Peyer's patch (tissue), 4 donors: ENCODE measurements at regions not wholly inside any gene's neighbourhood (a gene's known extent, or its start where the extent isn't known, plus 50 kb on each side); places are given as distances from the start of the nearest gene placed in this dataset.

ENCODE experiments used
- DNase-seq, 3 donors: peaks; one replicate each; pipeline ENCODE4 v3.0.0-alpha.2; 2017 to 2019
- H3K27ac ChIP-seq, 4 donors: fragments of 200-600 bp; sonication (generic); one replicate each; pipeline ENCODE4 v1.5.1; 2016 to 2019
- H3K27me3 ChIP-seq, 2 donors: fragments of 200-600 bp; sonication (generic); one replicate each; pipeline ENCODE4 v1.5.1; 2019
- H3K36me3 ChIP-seq, 3 donors: fragments of 200-600 bp; sonication (generic); one replicate each; pipeline ENCODE4 v1.5.1; 2016 to 2019
- H3K4me1 ChIP-seq, 4 donors: fragments of 200-600 bp; sonication (generic); one replicate each; pipeline ENCODE4 v1.5.1; 2016 to 2019
- H3K4me3 ChIP-seq, 4 donors: fragments of 200-600 bp; sonication (generic); 1 replicate in 3 of 4; 2 replicates in 1 of 4; pipeline ENCODE4 v1.5.1; 2016 to 2019; ENCODE audit warnings: mild to moderate bottlenecking in 1 of 4
- H3K9me3 ChIP-seq, 4 donors: fragments of 200-600 bp; sonication (generic); one replicate each; pipeline ENCODE4 v1.5.1; 2016 to 2019; ENCODE audit warnings: mild to moderate bottlenecking in 1 of 4
- CTCF ChIP-seq, 6 experiments: fragments of 450-650 bp in 4 of 6; fragments of 200-600 bp in 2 of 6; sonication (generic) in 1 of 6; IDR thresholded peaks; one replicate each; pipeline ENCODE4 v1.5.1; 2017 to 2019; ENCODE audit warnings: antibody characterized with exemption in 6 of 6, mild to moderate bottlenecking in 3 of 6, moderate library complexity in 1 of 6
- POLR2A ChIP-seq, 2 donors: fragments of 450-650 bp; IDR thresholded peaks; one replicate each; pipeline ENCODE4 v1.5.1; 2017; ENCODE audit warnings: antibody characterized with exemption in 2 of 2, mild to moderate bottlenecking in 2 of 2, moderate library complexity in 2 of 2

- no peaks in the 10 kb centered on the region for H3K4me1 ChIP-seq
- no peak overlapping the region for H3K27ac ChIP-seq
- H3K9me3 ChIP-seq = no peaks in the 10 kb centered on the region
- no peak for DNase-seq
- TF ChIP-seq CTCF (IDR thresholded peaks at IDR 0.05) = no peak
- no peak for TF ChIP-seq POLR2A (IDR thresholded peaks at IDR 0.05)
- H3K4me3 ChIP-seq = no peak overlapping the region
- no peaks in the 10 kb centered on the region for H3K36me3 ChIP-seq
- no peaks in the 10 kb centered on the region for H3K27me3 ChIP-seq
These were observed 172.5 kb downstream of the MTHFS start for GRCh38 chr15:79724312-79724711.

- no peak for DNase-seq
- no peaks in the 10 kb centered on the region for H3K4me1 ChIP-seq
- H3K27me3 ChIP-seq = no peaks in the 10 kb centered on the region
- H3K27ac ChIP-seq = no peak overlapping the region
- TF ChIP-seq POLR2A (IDR thresholded peaks at IDR 0.05) (no peak), CTCF (IDR thresholded peaks at IDR 0.05) (no peak)
- H3K9me3 ChIP-seq = no peaks in the 10 kb centered on the region
- no peak overlapping the region for H3K4me3 ChIP-seq
- no peaks in the 10 kb centered on the region for H3K36me3 ChIP-seq
These were observed 172.0 kb downstream of the MTHFS start for GRCh38 chr15:79724804-79725203.

- DNase-seq = no peak
- no peaks in the 10 kb centered on the region for H3K4me1 ChIP-seq
These were observed 167.9 kb downstream of the MTHFS start for GRCh38 chr15:79728867-79729266.

GRCh38 chr15:79736435-79737000 lies 160.3 kb downstream of the MTHFS start:
- Histone ChIP-seq H3K4me1 (no peaks in the 10 kb centered on the region), H3K4me3 (no peak overlapping the region), H3K27me3 (no peaks in the 10 kb centered on the region), H3K9me3 (no peaks in the 10 kb centered on the region), H3K36me3 (no peaks in the 10 kb centered on the region), H3K27ac (no peak overlapping the region)
- DNase-seq = no peak
- TF ChIP-seq POLR2A (IDR thresholded peaks at IDR 0.05) (no peak), CTCF (IDR thresholded peaks at IDR 0.05) (no peak)

More at GRCh38 chr15:79728867-79729266, 167.9 kb downstream of the MTHFS start:
- H3K36me3 ChIP-seq = no peaks in the 10 kb centered on the region
- no peak overlapping the region for H3K4me3 ChIP-seq
- TF ChIP-seq CTCF (IDR thresholded peaks at IDR 0.05) (no peak), POLR2A (IDR thresholded peaks at IDR 0.05) (no peak)
- no peak overlapping the region for H3K27ac ChIP-seq
- H3K27me3 ChIP-seq = no peaks in the 10 kb centered on the region
- H3K9me3 ChIP-seq = no peaks in the 10 kb centered on the region

GRCh38 chr15:79738143-79738542 lies 158.7 kb downstream of the MTHFS start:
- H3K4me1 ChIP-seq = no peaks in the 10 kb centered on the region
- no peaks in the 10 kb centered on the region for H3K27me3 ChIP-seq
- H3K27ac ChIP-seq = no peak overlapping the region
- H3K36me3 ChIP-seq = no peaks in the 10 kb centered on the region
- H3K4me3 ChIP-seq = no peak overlapping the region
- H3K9me3 ChIP-seq = no peaks in the 10 kb centered on the region
- DNase-seq = no peak
- no peak for TF ChIP-seq CTCF (IDR thresholded peaks at IDR 0.05)
- TF ChIP-seq POLR2A (IDR thresholded peaks at IDR 0.05) = no peak

- Histone ChIP-seq H3K27ac (no peak overlapping the region), H3K4me3 (no peak overlapping the region), H3K9me3 (no peaks in the 10 kb centered on the region), H3K27me3 (no peaks in the 10 kb centered on the region), H3K4me1 (no peaks in the 10 kb centered on the region), H3K36me3 (no peaks in the 10 kb centered on the region)
- no peak for TF ChIP-seq POLR2A (IDR thresholded peaks at IDR 0.05)
- no peak for TF ChIP-seq CTCF (IDR thresholded peaks at IDR 0.05)
- DNase-seq = no peak
These were observed 156.3 kb downstream of the MTHFS start for GRCh38 chr15:79740561-79740960.
